ENCODE measurements at regions not wholly inside any gene's neighbourhood (a gene's known extent, or its start where the extent isn't known, plus 50 kb on each side); places are given as distances from the start of the nearest gene placed in this dataset.

GRCh38 chr2:129763190-129763846 is 216.1 kb upstream of the RAB6C start:
- TF ChIP-seq CTCF (IDR thresholded peaks at IDR 0.05) (no peak), POLR2A (IDR thresholded peaks at IDR 0.05) (no peak), EP300 (IDR thresholded peaks at IDR 0.05) (no peak)
